ENCODE measurements at regions not wholly inside any gene's neighbourhood (a gene's known extent, or its start where the extent isn't known, plus 50 kb on each side); places are given as distances from the start of the nearest gene placed in this dataset.

DNA sequence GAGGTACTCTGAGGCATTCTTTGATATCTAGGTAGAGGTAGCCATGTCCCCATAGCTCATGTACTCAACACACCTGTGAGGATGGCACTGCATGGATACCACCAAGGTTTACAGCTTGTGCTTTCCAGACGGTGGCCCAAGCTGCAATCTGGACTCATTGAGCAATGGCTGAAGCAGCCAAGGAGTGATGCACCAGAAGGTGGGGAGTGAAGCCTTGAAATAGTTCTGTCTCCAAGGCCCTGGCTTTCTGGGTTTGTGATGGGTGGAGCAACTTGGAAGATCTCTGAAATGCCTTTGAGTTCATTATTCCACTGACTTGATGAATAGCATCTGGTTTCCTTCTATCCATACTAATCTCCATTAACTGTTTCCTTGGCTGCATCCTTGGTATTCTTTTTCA is 290.0 kb upstream of the NOVA1 start:
- Histone ChIP-seq H3K4me2 (no peak overlapping the region), H3K36me3 (no peaks in the 10 kb centered on the region), H3K4me3 (no peak overlapping the region), H4K20me1 (no peaks in the 10 kb centered on the region), H3K9ac (no peak overlapping the region), H3K27ac (no peak overlapping the region), H3K9me3 (replicated peaks in 1 of 11) (peaks cover 4 to 14% (median 5%) of the 10 kb centered on the region in 11 experiments; a peak in 14 of 22 replicates), H3K4me1 (no peaks in the 10 kb centered on the region), H3K27me3 (no peaks in the 10 kb centered on the region)
- no peak for TF ChIP-seq Cebpa-rat (IDR thresholded peaks at IDR 0.05)

DNA sequence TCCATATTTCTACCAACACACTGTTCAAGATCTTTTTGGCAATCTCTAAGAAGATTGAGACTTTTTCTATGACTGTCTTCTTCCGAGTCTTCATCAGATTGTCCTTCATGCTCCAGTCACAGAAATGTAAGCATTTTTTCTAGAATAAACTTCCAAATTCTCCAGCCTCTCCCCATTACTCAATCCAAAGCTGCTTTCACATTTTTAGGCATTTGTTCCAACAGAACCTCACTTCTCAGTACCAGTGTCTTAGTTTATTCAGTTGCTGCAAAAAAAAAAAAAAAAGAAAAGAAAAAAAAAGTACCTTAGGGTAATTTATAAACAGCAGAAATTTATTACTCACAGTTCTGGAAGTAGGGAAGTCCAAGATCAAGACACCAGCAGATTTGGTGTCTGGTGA is 290.8 kb upstream of the NOVA1 start:
- Histone ChIP-seq H3K27ac (no peak overlapping the region), H3K27me3 (no peaks in the 10 kb centered on the region), H4K20me1 (no peaks in the 10 kb centered on the region)

DNA sequence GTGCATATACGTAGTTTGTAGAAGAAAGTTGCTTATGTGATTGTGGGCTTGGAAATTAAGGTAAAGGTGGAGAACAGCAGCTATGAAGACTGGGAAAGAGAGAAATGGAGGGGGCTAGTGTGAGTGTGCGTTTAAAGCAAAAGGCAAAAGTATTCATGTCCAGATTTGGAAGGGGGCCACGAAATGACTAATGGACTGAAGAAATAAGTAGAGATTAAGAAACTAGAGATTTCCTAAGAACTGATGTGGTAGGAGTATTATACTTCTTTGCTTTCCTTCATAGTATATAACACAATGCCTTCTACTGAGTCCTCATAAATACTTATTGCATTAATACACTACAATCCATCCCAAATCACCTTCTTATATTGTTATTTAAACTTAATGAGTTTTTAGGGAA is 298.6 kb upstream of the NOVA1 start:
- H3K9me3 ChIP-seq (replicated peaks in 1 of 11), result peaks cover 6 to 11% (median 9%) of the 10 kb centered on the region in 11 experiments; a peak in 12 of 22 replicates
- H4K20me1 ChIP-seq, result no peaks in the 10 kb centered on the region
- no peak overlapping the region for H3K9ac ChIP-seq
- H3K4me1 ChIP-seq, result no peaks in the 10 kb centered on the region
- H3K4me2 ChIP-seq, result no peak overlapping the region
- no peak overlapping the region for H3K27ac ChIP-seq
- H3K4me3 ChIP-seq, result no peak overlapping the region
- H3K27me3 ChIP-seq, result no peaks in the 10 kb centered on the region
- TF ChIP-seq Cebpa-rat (IDR thresholded peaks at IDR 0.05), result no peak
- no peaks in the 10 kb centered on the region for H3K36me3 ChIP-seq

More for the DNA sequence above, 290.8 kb upstream of the NOVA1 start:
- Histone ChIP-seq H3K4me1 (no peaks in the 10 kb centered on the region), H3K9me3 (replicated peaks in 1 of 11) (peaks cover 0 to 8% (median 0%) of the 10 kb centered on the region in 11 experiments; a peak in 7 of 22 replicates), H3K4me3 (no peak overlapping the region), H3K9ac (no peak overlapping the region), H3K36me3 (no peaks in the 10 kb centered on the region), H3K4me2 (no peak overlapping the region)
- TF ChIP-seq Cebpa-rat (IDR thresholded peaks at IDR 0.05), result no peak

DNA sequence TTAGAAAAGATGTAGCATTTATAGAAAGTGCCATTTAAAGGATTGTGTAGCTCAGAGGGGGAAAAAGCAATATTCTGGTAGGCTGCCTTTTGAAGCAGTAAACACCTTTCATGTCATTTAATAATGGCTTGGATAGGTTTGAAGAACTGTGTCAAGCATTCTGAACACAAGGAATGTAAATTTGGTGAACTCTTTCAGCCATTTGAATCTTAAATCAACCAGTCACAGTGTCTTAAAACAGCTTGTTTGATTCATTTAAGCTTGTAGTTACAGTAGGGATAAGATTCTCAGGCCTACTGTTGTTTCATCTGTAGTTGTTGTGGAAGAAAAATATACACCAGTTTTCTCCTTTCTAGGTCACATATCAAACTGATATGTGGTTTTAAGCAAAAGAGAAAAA is 299.4 kb upstream of the NOVA1 start:
- H3K36me3 ChIP-seq, result no peaks in the 10 kb centered on the region
- H3K4me2 ChIP-seq, result no peak overlapping the region
- no peaks in the 10 kb centered on the region for H4K20me1 ChIP-seq
- no peaks in the 10 kb centered on the region for H3K27me3 ChIP-seq
- H3K27ac ChIP-seq, result no peak overlapping the region
- no peak overlapping the region for H3K9ac ChIP-seq
- H3K4me1 ChIP-seq, result no peaks in the 10 kb centered on the region
- no peak overlapping the region for H3K4me3 ChIP-seq
- no peak for TF ChIP-seq Cebpa-rat (IDR thresholded peaks at IDR 0.05)
- H3K9me3 ChIP-seq (replicated peaks in 1 of 11), result peaks cover 6 to 11% (median 9%) of the 10 kb centered on the region in 11 experiments; a peak in 12 of 22 replicates

DNA sequence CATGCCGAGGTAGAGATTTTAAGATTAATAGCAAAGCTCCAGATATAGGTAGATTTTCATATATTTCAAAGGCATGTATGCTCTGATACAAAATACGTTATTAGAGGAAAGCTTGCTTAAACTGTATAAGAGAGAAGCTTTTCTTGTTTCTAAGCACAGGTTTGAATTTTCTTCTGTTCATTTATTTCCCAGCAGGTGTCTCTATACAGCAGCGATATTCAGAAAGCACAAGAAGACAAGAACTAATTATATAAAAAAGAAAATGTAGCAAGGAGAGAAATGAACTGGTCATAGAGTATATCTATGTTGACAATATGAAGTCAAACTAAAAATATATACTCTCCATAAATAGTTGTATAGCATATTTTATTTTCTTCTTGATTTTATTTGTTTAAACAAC is 307.4 kb upstream of the NOVA1 start:
- no peak overlapping the region for H3K27ac ChIP-seq
- peaks cover 4 to 8% (median 7%) of the 10 kb centered on the region in 11 experiments; a peak in 12 of 22 replicates for H3K9me3 ChIP-seq (replicated peaks in 1 of 11)
- H3K36me3 ChIP-seq, result no peaks in the 10 kb centered on the region
- H3K4me3 ChIP-seq, result no peak overlapping the region
- H3K9ac ChIP-seq, result no peak overlapping the region
- no peak for TF ChIP-seq Cebpa-rat (IDR thresholded peaks at IDR 0.05)
- H3K4me2 ChIP-seq, result no peak overlapping the region
- no peaks in the 10 kb centered on the region for H3K27me3 ChIP-seq
- no peaks in the 10 kb centered on the region for H4K20me1 ChIP-seq
- H3K4me1 ChIP-seq, result no peaks in the 10 kb centered on the region

DNA sequence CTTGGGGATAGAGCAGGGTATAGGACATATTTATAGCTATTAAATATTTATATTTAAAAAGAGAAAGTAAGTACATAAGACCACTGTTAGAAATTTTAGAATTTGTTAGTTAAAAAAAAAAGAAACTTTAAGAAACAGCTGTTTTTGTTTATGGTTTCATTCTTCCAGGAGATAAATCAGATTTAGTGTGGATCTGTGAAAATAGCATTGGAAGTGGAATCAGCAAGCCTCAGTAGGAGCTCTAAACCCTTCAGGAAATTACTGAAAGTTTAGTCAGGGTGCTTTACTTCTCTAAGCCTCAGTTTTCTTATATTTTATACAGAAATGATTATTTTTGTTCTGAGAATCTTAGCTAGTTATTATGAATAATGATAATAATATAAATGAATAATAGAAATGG is 316.0 kb upstream of the NOVA1 start:
- no peaks in the 10 kb centered on the region for H3K36me3 ChIP-seq
- H3K4me3 ChIP-seq, result no peak overlapping the region
- H3K9ac ChIP-seq, result no peak overlapping the region
- H3K27me3 ChIP-seq, result no peaks in the 10 kb centered on the region
- H4K20me1 ChIP-seq, result no peaks in the 10 kb centered on the region
- H3K4me2 ChIP-seq, result no peak overlapping the region
- H3K4me1 ChIP-seq, result no peaks in the 10 kb centered on the region
- no peak overlapping the region for H3K27ac ChIP-seq
- no peaks in the 10 kb centered on the region for H3K9me3 ChIP-seq (replicated peaks in 1 of 11)
- no peak for TF ChIP-seq Cebpa-rat (IDR thresholded peaks at IDR 0.05)

DNA sequence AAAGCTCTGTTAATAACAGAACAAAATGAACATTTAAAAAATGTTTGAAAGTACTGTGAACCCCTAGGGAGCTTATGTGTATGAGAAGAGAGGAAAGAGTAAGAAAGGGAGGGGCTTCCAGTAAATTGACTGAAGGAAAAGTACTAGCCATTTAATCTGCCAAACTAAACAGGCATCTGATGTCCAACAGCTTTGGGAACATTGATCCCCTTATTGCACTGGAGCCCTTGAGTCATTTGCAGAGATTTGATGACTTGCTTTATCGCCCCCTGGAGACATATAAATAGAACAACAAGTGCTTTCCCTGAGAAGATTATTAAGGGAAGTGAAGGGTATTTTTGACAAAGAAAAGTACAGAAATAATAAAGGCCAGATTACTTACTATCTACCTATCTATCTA is 319.3 kb upstream of the NOVA1 start:
- no peak for TF ChIP-seq Cebpa-rat (IDR thresholded peaks at IDR 0.05)
- Histone ChIP-seq H3K9ac (no peak overlapping the region), H4K20me1 (no peaks in the 10 kb centered on the region), H3K4me1 (no peaks in the 10 kb centered on the region), H3K27me3 (no peaks in the 10 kb centered on the region), H3K27ac (no peak overlapping the region), H3K4me3 (no peak overlapping the region), H3K4me2 (no peak overlapping the region), H3K9me3 (replicated peaks in 1 of 11) (no peaks in the 10 kb centered on the region), H3K36me3 (no peaks in the 10 kb centered on the region)

DNA sequence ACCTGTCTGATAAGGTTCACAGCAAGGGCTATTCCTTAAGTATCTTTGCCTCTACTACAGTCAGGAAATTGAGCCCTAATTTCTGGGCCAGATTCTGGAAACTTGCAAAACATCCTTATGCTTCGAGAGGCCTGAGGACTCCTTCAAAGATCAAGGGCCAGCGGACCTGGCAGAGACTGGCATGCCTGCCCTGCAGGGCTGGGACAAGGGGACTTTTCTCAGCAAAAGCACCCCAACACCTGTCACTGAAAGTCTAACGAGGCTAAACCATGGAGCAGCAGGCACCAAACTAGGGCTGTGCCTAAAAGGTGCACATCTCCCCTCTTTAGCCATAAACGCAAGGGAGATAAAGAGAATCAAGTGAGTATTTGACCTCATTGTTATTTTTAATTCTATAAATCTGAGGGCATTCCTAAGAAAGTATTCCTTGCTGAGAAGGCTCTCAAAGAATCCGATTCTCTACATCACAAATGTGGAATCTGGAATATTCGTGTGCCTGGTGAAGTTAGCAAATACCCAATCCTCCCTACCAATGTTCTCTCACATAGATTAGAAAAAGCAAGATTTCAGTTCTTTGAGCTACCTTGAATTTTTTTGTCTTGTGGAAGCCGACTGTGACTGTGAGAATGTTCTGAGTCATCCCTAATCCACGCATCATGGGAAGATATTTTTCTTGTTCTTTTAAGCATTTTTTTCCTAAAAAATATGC is 328.2 kb upstream of the NOVA1 start:
- Histone ChIP-seq H3K4me3 (no peak overlapping the region), H3K27ac (no peak overlapping the region), H3K27me3 (no peaks in the 10 kb centered on the region), H4K20me1 (no peaks in the 10 kb centered on the region), H3K9me3 (replicated peaks in 1 of 11) (no peaks in the 10 kb centered on the region), H3K9ac (no peak overlapping the region), H3K4me1 (peaks cover 0 to 7% (median 0%) of the 10 kb centered on the region in 10 experiments; a peak in 3 of 20 replicates), H3K36me3 (no peaks in the 10 kb centered on the region), H3K4me2 (no peak overlapping the region)
- no peak for TF ChIP-seq Cebpa-rat (IDR thresholded peaks at IDR 0.05)

DNA sequence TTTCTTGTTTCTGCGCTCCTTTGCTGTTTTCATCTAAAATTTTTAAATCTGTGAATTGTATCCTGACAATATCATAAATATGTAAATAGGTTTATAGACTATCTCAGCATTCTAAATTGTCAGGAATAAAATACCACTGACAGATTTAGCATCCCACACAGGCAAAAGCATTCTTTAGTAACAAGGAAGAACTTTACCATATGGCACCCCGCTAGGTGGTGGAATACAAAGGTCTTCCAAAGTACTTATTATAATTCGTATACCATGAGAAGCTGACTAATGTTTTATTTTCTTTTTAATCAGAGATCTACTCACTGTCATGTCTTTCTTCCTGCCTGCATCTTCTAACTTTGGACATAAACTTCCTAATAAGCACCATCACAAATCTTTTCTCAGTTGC is 328.8 kb upstream of the NOVA1 start:
- Histone ChIP-seq H4K20me1 (no peaks in the 10 kb centered on the region), H3K9me3 (replicated peaks in 1 of 11) (no peaks in the 10 kb centered on the region), H3K27ac (no peak overlapping the region), H3K27me3 (no peaks in the 10 kb centered on the region), H3K4me2 (no peak overlapping the region), H3K9ac (no peak overlapping the region), H3K36me3 (no peaks in the 10 kb centered on the region), H3K4me3 (no peak overlapping the region), H3K4me1 (peaks cover 0 to 9% (median 0%) of the 10 kb centered on the region in 10 experiments; a peak in 4 of 20 replicates)
- TF ChIP-seq Cebpa-rat (IDR thresholded peaks at IDR 0.05), result no peak

DNA sequence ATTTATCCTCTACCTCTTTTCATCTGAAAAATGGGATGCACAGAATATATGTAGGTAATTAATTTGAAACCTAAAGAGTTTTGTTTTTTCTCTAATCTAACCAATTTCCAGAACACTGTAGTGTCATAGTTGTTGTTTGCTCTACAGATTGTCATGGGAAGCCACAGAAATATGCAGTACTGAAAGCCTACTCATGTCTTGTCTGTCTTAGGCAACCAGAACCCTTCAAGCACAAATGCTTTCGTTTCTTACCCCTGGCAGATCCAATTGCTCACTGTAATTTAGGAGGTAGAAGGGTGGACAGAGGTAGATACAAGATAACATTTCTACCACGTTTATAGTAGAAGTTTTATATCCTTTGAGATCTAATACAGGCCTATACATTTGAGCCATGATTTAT is 330.2 kb upstream of the NOVA1 start:
- Histone ChIP-seq H3K27me3 (no peaks in the 10 kb centered on the region), H3K27ac (no peak overlapping the region), H3K4me2 (no peak overlapping the region), H3K4me1 (peaks cover 0 to 23% (median 3%) of the 10 kb centered on the region in 10 experiments; a peak in 8 of 20 replicates), H3K4me3 (no peak overlapping the region), H3K9ac (no peak overlapping the region), H3K36me3 (no peaks in the 10 kb centered on the region), H3K9me3 (replicated peaks in 1 of 11) (no peaks in the 10 kb centered on the region), H4K20me1 (no peaks in the 10 kb centered on the region)
- no peak for TF ChIP-seq Cebpa-rat (IDR thresholded peaks at IDR 0.05)
